GM23338 (cell line): ENCODE measurements at regions not wholly inside any gene's neighbourhood (a gene's known extent, or its start where the extent isn't known, plus 50 kb on each side); places are given as distances from the start of the nearest gene placed in this dataset.

Experiments
- EZH2 ChIP-seq: fragments of 200-600 bp; sonication (generic); IDR thresholded peaks from one replicate; pipeline ENCODE4 v1.8.0; 2017; ENCODE audit warnings: antibody characterized with exemption, mild to moderate bottlenecking, low read depth; ENCODE audit not compliant: unreplicated experiment
- POLR2AphosphoS5 ChIP-seq: IDR thresholded peaks from 2 replicates; pipeline ENCODE4 v1.6.1; 2016; ENCODE audit warnings: antibody characterized with exemption, low read depth
- REST ChIP-seq: IDR thresholded peaks from one replicate; pipeline ENCODE4 v1.6.1; 2018; ENCODE audit warnings: antibody characterized with exemption; ENCODE audit not compliant: unreplicated experiment
- TF ChIP-seq, protein P1 (sequence below), 2 experiments: fragments of 200-600 bp in 1 of 2; sonication (generic) in 1 of 2; conservative IDR thresholded peaks; 2 replicates each; pipeline versions ENCODE4 v1.5.1 to v1.6.1; 2016 to 2017; ENCODE audit warnings: antibody characterized with exemption in 2 of 2, low read depth in 2 of 2, mild to moderate bottlenecking in 2 of 2, moderate library complexity in 1 of 2

GRCh38 chr5:167888393-167888792 is 403.1 kb upstream of the WWC1 start:
- TF ChIP-seq REST (no peak), POLR2AphosphoS5 (no peak), EZH2 (no peak)
- TF ChIP-seq, protein P1, sequence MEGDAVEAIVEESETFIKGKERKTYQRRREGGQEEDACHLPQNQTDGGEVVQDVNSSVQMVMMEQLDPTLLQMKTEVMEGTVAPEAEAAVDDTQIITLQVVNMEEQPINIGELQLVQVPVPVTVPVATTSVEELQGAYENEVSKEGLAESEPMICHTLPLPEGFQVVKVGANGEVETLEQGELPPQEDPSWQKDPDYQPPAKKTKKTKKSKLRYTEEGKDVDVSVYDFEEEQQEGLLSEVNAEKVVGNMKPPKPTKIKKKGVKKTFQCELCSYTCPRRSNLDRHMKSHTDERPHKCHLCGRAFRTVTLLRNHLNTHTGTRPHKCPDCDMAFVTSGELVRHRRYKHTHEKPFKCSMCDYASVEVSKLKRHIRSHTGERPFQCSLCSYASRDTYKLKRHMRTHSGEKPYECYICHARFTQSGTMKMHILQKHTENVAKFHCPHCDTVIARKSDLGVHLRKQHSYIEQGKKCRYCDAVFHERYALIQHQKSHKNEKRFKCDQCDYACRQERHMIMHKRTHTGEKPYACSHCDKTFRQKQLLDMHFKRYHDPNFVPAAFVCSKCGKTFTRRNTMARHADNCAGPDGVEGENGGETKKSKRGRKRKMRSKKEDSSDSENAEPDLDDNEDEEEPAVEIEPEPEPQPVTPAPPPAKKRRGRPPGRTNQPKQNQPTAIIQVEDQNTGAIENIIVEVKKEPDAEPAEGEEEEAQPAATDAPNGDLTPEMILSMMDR (conservative IDR thresholded peaks at IDR 0.05; ENCODE audit: low read depth in 2 of 2) = peak; percentile 32 to 44; a peak in 3 of 4 replicates
